Mammary epithelial cell (primary cell): ENCODE measurements at regions not wholly inside any gene's neighbourhood (a gene's known extent, or its start where the extent isn't known, plus 50 kb on each side); places are given as distances from the start of the nearest gene placed in this dataset.

ENCODE experiments used
- CTCF ChIP-seq, 2 donors: IDR thresholded peaks in 1 of 2; conservative IDR thresholded peaks in 1 of 2; 2 replicates each; pipeline ENCODE4 v1.5.1; 2011 to 2012; ENCODE audit warnings: inconsistent platforms in 2 of 2, low read length in 2 of 2, mild to moderate bottlenecking in 2 of 2, control low read depth in 1 of 2, low read depth in 1 of 2; ENCODE audit not compliant: insufficient read depth in 1 of 2; ENCODE audit errors: extremely low read depth in 1 of 2
- EZH2 ChIP-seq: IDR thresholded peaks from 2 replicates; pipeline ENCODE4 v1.6.1; 2012; ENCODE audit warnings: low read length, inconsistent platforms, borderline replicate concordance

- no peak for TF ChIP-seq CTCF (conservative IDR thresholded peaks at IDR 0.05 in 1 of 2, IDR thresholded peaks at IDR 0.05 in 1 of 2; ENCODE audit: extremely low read depth in 1 of 2, insufficient read depth in 1 of 2, low read depth in 1 of 2, low read length in 2 of 2)
- TF ChIP-seq EZH2: no peak
Observed at GRCh38 chr9:87781331-87781730, 55.4 kb downstream of the CTSL start.
